HCT116 (cell line): ENCODE measurements at regions not wholly inside any gene's neighbourhood (a gene's known extent, or its start where the extent isn't known, plus 50 kb on each side); places are given as distances from the start of the nearest gene placed in this dataset.

Experiments
- ATAC-seq: fragments of 200-7000 bp; cut with Tn5 transposase; 2 replicates; pipeline ENCODE4 v1.9.1; 2020; ENCODE audit warnings: mild to moderate bottlenecking, moderate library complexity
- BruUV-seq: library from RNA; stranded (reverse); fragments of 400-500 nt; replicated peaks from 2 replicates; lab custom pipeline; 2021; lab: Mats Ljungman, UMichigan
- CTCF ChIA-PET: fragments of 300-600 bp; sonication (Branson Sonifier 250); formaldehyde crosslinking; loops from one replicate; lab custom pipeline; 2021; ENCODE audit warnings: antibody characterized with exemption; lab: Charles Lee
- POLR2A ChIA-PET: fragments of 300-600, 350-600 bp; sonication (Branson Sonifier 250); formaldehyde crosslinking; loops from one replicate; lab custom pipeline; 2021; ENCODE audit warnings: antibody characterized with exemption; lab: Charles Lee
- RAD21 ChIA-PET, 2 experiments: fragments of 300-600 bp; sonication (Branson Sonifier 250); formaldehyde crosslinking; loops; one replicate each; lab custom pipeline; 2023; ENCODE audit warnings: low total read pairs in 2 of 2; ENCODE audit not compliant: uncharacterized antibody in 2 of 2, unreplicated experiment in 2 of 2, low non-redundant PET in 1 of 2; lab: Charles Lee
- DNase-seq: peaks from one replicate; pipeline ENCODE4 v3.0.0-alpha.2; 2010; ENCODE audit warnings: low read depth, low spot score
- H2AFZ ChIP-seq: fragments of 200-600 bp; shearing (Covaris generic), sonication (generic); 2 replicates; pipeline ENCODE4 v1.6.1; 2017; ENCODE audit warnings: low read depth, mixed run types, mixed read lengths, antibody characterized with exemption, low read length; ENCODE audit not compliant: poor library complexity, severe bottlenecking
- H3K27ac ChIP-seq: 2 replicates; pipeline ENCODE4 v1.5.1; 2012; ENCODE audit warnings: low read depth, low read length
- H3K27me3 ChIP-seq: fragments of 200-600 bp; sonication (generic); 2 replicates; pipeline ENCODE4 v1.6.1; 2016; ENCODE audit warnings: mixed run types, low read length, mixed read lengths; ENCODE audit not compliant: insufficient read depth
- H3K36me3 ChIP-seq, 2 experiments: fragments of 200-500 bp in 1 of 2; fragments of 200-600 bp in 1 of 2; sonication (Bioruptor generic) in 1 of 2; sonication (generic) in 1 of 2; 2 replicates each; pipeline versions ENCODE4 v1.5.1 to v1.6.1; 2014 to 2016; ENCODE audit warnings: low read length in 2 of 2, inconsistent platforms in 1 of 2, mixed read lengths in 1 of 2, mixed run types in 1 of 2; ENCODE audit not compliant: insufficient read depth in 2 of 2, control insufficient read depth in 1 of 2
- H3K4me1 ChIP-seq, 2 experiments: fragments of 200-600 bp in 1 of 2; sonication (generic) in 1 of 2; 2 replicates each; pipeline versions ENCODE4 v1.5.1 to v1.6.1; 2012 to 2017; ENCODE audit warnings: low read length in 2 of 2, inconsistent platforms in 1 of 2, mild to moderate bottlenecking in 1 of 2, mixed read lengths in 1 of 2, mixed run types in 1 of 2, moderate library complexity in 1 of 2; ENCODE audit not compliant: insufficient read depth in 2 of 2, control insufficient read depth in 1 of 2
- H3K4me2 ChIP-seq: fragments of 200-600 bp; sonication (generic); 2 replicates; pipeline ENCODE4 v1.6.1; 2017; ENCODE audit warnings: mixed run types, low read length, mixed read lengths
- H3K4me3 ChIP-seq, 2 experiments: fragments of 200-600 bp in 1 of 2; sonication (generic) in 1 of 2; replicated peaks in 1 of 2; 2 replicates each; pipeline ENCODE4 v1.5.1; 2011 to 2016; ENCODE audit warnings: low read length in 2 of 2, control low read depth in 1 of 2, low read depth in 1 of 2, mild to moderate bottlenecking in 1 of 2, mixed read lengths in 1 of 2, mixed run types in 1 of 2
- H3K79me2 ChIP-seq: fragments of 200-600 bp; sonication (generic); 2 replicates; pipeline ENCODE4 v1.6.1; 2017; ENCODE audit warnings: mild to moderate bottlenecking, mixed run types, low read length, moderate library complexity, mixed read lengths; ENCODE audit not compliant: insufficient read depth
- H3K9ac ChIP-seq: fragments of 200-600 bp; sonication (generic); 2 replicates; pipeline ENCODE4 v1.6.1; 2016; ENCODE audit warnings: low read length, mixed read lengths
- H3K9me2 ChIP-seq: fragments of 200-600 bp; sonication (generic), shearing (Covaris generic); 2 replicates; pipeline ENCODE4 v1.6.1; 2017; ENCODE audit warnings: mixed run types, mild to moderate bottlenecking, moderate library complexity; ENCODE audit not compliant: insufficient read depth
- H3K9me3 ChIP-seq, 2 experiments: fragments of 200-500 bp in 1 of 2; fragments of 200-600 bp in 1 of 2; sonication (Bioruptor generic) in 1 of 2; sonication (generic) in 1 of 2; 2 replicates each; pipeline ENCODE4 v1.6.1; 2014 to 2017; ENCODE audit warnings: low read length in 2 of 2, mixed read lengths in 2 of 2, inconsistent platforms in 1 of 2, low read depth in 1 of 2, mild to moderate bottlenecking in 1 of 2, mixed run types in 1 of 2, moderate library complexity in 1 of 2; ENCODE audit not compliant: control insufficient read depth in 1 of 2, insufficient read depth in 1 of 2
- H4K20me1 ChIP-seq: fragments of 200-600 bp; sonication (generic), shearing (Covaris generic); 2 replicates; pipeline ENCODE4 v1.6.1; 2017; ENCODE audit warnings: mixed run types, mild to moderate bottlenecking, moderate library complexity; ENCODE audit not compliant: insufficient read depth
- EGR1 ChIP-seq: IDR thresholded peaks from 2 replicates; pipeline ENCODE4 v1.6.1; 2012; ENCODE audit warnings: low read depth
- EZH2 ChIP-seq: fragments of 200-600 bp; sonication (generic); IDR thresholded peaks from 2 replicates; pipeline ENCODE4 v1.6.1; 2017; ENCODE audit warnings: antibody characterized with exemption, mixed run types
- POLR2AphosphoS5 ChIP-seq: IDR thresholded peaks from 2 replicates; pipeline ENCODE4 v1.6.1; 2011; ENCODE audit warnings: mild to moderate bottlenecking, low read depth, low read length, moderate library complexity
- RAD21 ChIP-seq: IDR thresholded peaks from 2 replicates; pipeline ENCODE4 v1.6.1; 2012; ENCODE audit warnings: low read depth, mild to moderate bottlenecking
- SP1 ChIP-seq: IDR thresholded peaks from 2 replicates; pipeline ENCODE4 v1.6.1; 2012; ENCODE audit warnings: low read depth
- SRF ChIP-seq: IDR thresholded peaks from 2 replicates; pipeline ENCODE4 v1.6.1; 2012; ENCODE audit warnings: low read depth
- YY1 ChIP-seq: IDR thresholded peaks from 2 replicates; pipeline ENCODE4 v1.6.1; 2011; ENCODE audit warnings: low read length, low read depth, moderate library complexity, mild to moderate bottlenecking; ENCODE audit not compliant: insufficient replicate concordance; ENCODE audit errors: extremely low read depth
- intact Hi-C: fragments of 100-400 bp; cut with micrococcal nuclease; formaldehyde crosslinking; loops from 2 replicates; pipeline ENCODE4 v1.10.0; 2022
- TF ChIP-seq, protein P1 (sequence below): IDR thresholded peaks from 2 replicates; pipeline ENCODE4 v1.6.1; 2012
- TF ChIP-seq, protein P2 (sequence below), 3 experiments: fragments of 200-600 bp in 1 of 3; sonication (generic) in 1 of 3; IDR thresholded peaks in 2 of 3; conservative IDR thresholded peaks in 1 of 3; 2 replicates each; pipeline ENCODE4 v1.5.1; 2012 to 2017; ENCODE audit warnings: low read depth in 2 of 3, low read length in 2 of 3, antibody characterized with exemption in 1 of 3, borderline replicate concordance in 1 of 3, control low read depth in 1 of 3, mild to moderate bottlenecking in 1 of 3, mixed read lengths in 1 of 3, mixed run types in 1 of 3, moderate library complexity in 1 of 3; ENCODE audit not compliant: insufficient read depth in 1 of 3

- Histone ChIP-seq H3K27me3 (no peaks in the 10 kb centered on the region), H3K4me2 (no peak overlapping the region), H3K4me3 (no peak overlapping the region), H2AFZ (no peak overlapping the region), H3K9me3 (no peaks in the 10 kb centered on the region), H3K79me2 (no peaks in the 10 kb centered on the region), H3K9ac (no peak overlapping the region), H3K27ac (no peak overlapping the region), H4K20me1 (no peaks in the 10 kb centered on the region), H3K4me1 (no peaks in the 10 kb centered on the region), H3K36me3 (no peaks in the 10 kb centered on the region), H3K9me2 (no peaks in the 10 kb centered on the region)
- RAD21 ChIA-PET, result no interaction called here
- BruUV-seq, result no TSS peak
- POLR2A ChIA-PET, result no interaction called here
- DNase-seq (no peak), ATAC-seq (no peak)
- TF ChIP-seq, protein P1, sequence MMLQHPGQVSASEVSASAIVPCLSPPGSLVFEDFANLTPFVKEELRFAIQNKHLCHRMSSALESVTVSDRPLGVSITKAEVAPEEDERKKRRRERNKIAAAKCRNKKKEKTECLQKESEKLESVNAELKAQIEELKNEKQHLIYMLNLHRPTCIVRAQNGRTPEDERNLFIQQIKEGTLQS, result no peak
- no peak for TF ChIP-seq YY1
- no peak for TF ChIP-seq POLR2AphosphoS5
- TF ChIP-seq SRF, result no peak
- TF ChIP-seq, protein P2, sequence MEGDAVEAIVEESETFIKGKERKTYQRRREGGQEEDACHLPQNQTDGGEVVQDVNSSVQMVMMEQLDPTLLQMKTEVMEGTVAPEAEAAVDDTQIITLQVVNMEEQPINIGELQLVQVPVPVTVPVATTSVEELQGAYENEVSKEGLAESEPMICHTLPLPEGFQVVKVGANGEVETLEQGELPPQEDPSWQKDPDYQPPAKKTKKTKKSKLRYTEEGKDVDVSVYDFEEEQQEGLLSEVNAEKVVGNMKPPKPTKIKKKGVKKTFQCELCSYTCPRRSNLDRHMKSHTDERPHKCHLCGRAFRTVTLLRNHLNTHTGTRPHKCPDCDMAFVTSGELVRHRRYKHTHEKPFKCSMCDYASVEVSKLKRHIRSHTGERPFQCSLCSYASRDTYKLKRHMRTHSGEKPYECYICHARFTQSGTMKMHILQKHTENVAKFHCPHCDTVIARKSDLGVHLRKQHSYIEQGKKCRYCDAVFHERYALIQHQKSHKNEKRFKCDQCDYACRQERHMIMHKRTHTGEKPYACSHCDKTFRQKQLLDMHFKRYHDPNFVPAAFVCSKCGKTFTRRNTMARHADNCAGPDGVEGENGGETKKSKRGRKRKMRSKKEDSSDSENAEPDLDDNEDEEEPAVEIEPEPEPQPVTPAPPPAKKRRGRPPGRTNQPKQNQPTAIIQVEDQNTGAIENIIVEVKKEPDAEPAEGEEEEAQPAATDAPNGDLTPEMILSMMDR (IDR thresholded peaks at IDR 0.05 in 2 of 3, conservative IDR thresholded peaks at IDR 0.05 in 1 of 3; ENCODE audit: borderline replicate concordance in 1 of 3, insufficient read depth in 1 of 3, low read depth in 2 of 3, low read length in 2 of 3), result peak; percentile 11 to 42 (median 27); a peak in 3 of 6 replicates
- no peak for TF ChIP-seq SP1
- TF ChIP-seq EGR1, result no peak
- no peak for TF ChIP-seq EZH2
- TF ChIP-seq RAD21, result peak; percentile 64
- intact Hi-C loops, result loop anchor here (1.0 to 5.0 kb wide), 2 partner anchors 307 to 392 kb away; no protein-coding TSS in a partner anchor
- CTCF ChIA-PET, result interaction anchor here (0.8 to 1.0 kb wide), 3 partner anchors 307 to 634 kb away, joined by 3 to 6 read pairs (median 3); no protein-coding TSS in a partner anchor
Observed at GRCh38 chr3:191809326-191809949, 348.5 kb downstream of the PYDC2 start.
